T-helper 2 cell treated with Interferon-gamma antibody and Interleukin-4, amounts not matched to agents 100 ng/mL and 5 ng/mL, for 36 hours (primary cell): ENCODE measurements at regions not wholly inside any gene's neighbourhood (a gene's known extent, or its start where the extent isn't known, plus 50 kb on each side); places are given as distances from the start of the nearest gene placed in this dataset.
"Not testable (repeated sequence)": the region's sequence is repeated elsewhere in the genome, so short reads cannot be mapped to it uniquely, and the experiment has no call there.

Source experiments
- intact Hi-C: fragments of 100-400 bp; cut with micrococcal nuclease; formaldehyde crosslinking; loops from one replicate; pipeline ENCODE4 v1.15.1; 2023

DNA sequence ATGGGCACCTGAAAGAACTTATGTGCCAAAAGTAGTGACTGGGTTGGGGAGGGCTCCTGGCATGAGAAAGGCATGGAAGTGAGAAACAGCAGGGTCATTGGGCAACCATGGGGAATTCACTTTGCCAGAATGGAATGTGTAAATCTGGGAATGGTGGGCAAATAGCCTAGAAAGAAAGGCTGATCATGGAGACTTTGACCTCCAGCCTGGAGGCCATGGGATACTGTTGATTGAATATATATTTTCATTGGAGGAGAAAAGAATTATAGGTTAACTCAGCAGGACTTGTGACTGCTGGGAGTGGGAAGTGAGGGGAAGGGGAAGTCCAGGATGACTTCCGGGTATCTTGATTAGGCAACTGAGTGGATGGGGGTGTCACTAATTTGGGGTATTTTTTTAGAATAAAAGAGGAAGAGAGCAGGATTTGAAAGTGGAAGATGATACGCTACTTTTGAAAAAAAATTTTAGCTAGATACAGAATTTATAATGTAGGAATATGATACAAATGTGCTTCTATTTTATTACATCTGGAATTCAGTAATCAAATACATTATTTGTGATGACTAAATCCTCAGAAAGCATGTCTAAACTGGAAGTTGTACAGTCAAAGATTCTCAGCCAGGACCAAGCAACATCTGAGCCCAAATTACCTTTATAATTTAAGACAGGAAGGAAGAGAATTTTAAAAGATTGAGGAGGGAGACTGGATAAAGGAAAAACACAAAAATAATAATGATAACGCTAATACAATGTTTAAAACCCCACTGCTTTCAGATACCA is 116.2 kb downstream of the GATA6 start:
- intact Hi-C loops, result no loop called here

DNA sequence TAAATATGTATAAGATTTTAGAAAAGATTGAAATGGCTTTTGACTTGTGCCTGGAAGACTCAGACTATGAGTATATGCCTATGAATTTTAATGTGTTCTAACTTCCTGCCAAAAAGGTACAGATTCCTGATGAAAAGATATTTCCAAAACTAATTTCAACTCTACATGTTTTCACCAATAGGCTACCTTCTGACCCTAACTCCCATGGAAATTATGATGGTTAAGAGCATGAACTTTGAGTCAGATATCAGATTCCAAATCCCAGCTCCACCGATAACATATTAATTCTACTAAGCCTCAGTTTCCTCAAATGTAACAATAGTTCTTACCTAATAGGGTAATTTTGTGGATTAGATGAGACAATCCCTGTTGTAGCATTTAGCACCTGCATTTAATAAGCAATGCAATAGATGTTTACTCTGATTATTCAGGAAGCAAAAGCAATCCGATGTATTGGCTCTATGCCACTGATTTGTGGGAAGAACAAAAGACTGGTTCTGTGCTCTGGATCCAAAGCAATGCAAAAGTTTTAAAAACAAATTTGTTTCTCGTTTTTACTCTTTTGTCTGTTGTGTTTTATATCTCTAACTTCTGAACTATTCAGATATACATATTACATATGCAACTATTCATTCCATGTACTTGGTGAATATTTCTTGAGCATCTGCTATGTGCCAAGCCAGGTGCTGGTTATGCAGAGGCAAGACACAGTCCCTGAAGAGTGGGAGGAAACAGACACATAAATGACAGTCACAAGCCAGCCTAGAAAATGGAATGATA is 115.4 kb downstream of the GATA6 start:
- intact Hi-C loops, result no loop called here

DNA sequence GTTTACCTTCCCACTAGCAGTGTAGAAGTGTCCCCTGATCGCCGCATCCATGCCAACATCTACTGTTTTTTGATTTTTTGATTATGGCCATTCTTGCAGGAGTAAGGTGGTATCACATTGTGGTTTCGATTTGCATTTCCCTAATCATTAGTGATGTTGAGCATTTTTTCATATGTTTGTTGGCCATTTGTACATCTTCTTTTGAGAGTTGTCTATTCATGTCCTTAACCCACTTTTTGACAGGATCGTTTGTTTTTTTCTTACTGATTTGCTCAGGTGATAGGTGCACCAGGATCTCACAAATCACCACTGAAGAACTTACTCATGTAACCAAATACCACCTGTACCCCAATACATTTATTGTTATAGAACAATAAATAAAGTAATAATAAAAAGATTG is 114.5 kb downstream of the GATA6 start:
- intact Hi-C loops, result not testable (repeated sequence)

DNA sequence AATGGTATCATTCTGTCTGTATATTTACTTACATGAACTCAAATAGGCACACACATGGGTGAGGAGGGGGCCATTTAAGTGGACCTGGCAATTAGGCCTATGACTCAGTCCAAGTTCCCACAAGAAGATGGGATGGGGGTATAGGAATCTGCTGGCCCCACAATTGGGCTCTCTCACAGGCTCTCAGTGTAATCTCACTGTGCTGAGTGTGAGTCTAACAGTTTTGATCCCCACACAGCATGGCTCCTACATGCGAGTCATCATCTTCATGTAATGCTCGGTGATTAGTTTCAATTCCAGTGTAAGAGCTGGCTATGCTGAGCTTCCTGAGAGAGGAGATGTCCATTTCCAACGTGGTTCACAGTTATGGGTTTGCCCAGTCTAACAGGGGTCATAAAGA is 114.0 kb downstream of the GATA6 start:
- intact Hi-C loops, result no loop called here

DNA sequence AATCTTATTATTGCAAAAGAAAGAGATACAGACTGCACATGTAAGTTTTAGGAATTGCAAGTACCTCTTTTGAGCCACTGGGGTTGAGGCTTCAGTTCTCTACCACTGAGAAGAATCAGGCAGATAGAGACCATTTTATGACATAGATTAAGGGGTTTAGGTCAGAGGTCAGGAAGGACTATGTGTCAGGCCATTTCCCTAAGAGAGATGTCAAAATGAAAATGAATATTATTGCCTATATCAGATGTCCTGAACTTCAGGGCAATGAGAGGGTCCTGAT is 113.7 kb downstream of the GATA6 start:
- intact Hi-C loops, result no loop called here

DNA sequence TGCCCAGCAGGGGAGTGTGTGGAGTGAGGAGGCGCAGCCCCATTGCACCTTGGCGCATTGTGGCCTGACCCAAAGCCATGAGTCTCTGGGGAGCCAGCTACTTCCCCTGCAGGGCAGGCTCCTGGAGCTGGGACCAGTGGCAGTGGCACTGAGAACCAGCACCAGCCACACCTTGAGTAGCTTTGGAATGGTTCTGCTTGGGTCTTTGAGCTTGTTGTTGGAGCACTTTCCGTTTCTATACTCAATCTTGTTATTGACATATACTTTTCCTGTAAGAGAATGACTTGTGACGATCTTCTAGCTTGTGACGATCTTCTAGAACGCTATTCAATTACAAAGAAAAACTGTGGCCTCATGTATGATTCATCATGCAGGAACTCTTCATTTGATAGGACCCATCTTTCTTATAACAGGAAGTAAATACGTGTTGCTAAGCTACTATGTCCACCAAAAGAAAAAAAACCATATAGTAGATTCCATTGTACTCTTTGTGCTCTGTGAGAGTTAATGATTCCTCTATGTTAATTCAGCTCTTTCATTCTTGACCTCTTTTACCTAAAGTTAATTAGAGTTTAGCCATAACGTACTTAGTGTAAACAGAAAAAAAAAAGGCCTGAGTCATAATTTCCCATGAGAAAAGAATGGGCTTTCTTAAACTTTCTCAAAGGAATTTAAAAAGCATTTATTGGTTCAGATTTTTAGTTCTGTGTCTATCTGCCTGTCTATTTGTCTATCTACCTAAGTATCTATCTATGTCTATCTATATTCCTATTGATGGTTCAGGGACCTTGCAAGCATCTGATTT is 113.1 kb downstream of the GATA6 start:
- intact Hi-C loops, result no loop called here

DNA sequence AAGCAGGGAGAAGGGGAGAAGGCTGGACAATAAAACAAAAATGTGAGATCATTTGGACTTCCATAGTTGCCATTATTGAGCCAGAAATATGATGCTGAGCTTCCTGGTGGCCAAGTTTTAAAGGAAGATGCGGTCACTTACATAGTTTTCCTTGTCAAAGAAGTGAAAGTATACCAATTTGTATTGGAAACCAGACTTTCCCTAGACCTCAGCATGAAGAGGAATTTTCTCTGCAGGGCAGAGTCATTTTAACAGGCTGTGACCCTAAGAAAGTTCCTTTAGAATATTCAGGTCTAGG is 111.0 kb downstream of the GATA6 start:
- intact Hi-C loops, result no loop called here

DNA sequence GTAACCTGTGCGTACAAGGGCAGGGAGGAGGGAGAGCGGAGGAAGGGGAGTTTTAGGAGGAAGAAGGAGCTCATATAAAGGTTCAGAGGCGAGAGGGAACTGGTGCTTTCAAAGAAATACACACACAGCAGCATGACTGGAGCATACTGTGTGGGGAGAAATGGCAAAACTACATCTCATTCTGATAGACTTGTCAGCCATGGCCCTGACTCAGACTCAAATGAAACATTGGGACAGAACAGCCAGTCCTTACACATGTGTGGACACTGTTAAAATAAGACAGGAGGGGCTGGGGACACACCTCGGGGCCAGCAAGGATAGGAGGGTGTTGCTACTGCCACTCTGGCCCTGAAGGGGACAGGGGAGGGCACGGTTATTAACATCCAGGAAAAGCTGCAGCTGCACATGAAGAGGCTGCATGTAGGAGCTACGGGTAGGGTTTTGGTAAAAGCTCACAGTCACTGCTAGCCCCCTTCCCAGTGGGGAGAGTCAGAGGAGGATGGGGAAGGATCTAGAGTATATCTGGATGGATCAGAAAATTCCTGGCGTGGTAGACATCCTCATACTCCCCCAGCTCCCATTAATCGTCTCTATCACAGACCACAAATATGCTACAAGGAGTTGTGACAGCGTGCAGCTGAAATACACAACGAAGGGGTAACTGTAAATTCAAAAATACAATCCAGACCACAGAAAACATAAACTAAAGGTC is 110.5 kb downstream of the GATA6 start:
- intact Hi-C loops, result no loop called here

DNA sequence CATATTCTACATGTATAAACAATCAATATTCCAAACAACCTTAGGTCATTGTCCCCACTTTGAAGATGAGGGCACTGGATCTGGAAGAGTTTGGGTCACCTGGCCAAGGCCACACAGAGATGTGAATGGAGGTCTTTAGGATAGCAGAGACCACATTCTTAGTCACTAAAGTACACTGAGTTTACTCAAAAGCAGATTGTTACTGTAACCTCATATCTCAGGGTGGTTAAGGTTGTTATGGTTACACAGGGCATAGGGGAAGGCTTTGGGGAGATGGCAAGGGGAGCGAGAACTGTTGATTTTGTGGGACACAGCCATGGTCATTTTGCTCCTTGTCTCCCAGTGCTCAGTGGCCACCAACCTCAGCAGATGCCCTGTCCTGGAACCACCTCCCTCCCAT is 109.4 kb downstream of the GATA6 start:
- intact Hi-C loops, result no loop called here

DNA sequence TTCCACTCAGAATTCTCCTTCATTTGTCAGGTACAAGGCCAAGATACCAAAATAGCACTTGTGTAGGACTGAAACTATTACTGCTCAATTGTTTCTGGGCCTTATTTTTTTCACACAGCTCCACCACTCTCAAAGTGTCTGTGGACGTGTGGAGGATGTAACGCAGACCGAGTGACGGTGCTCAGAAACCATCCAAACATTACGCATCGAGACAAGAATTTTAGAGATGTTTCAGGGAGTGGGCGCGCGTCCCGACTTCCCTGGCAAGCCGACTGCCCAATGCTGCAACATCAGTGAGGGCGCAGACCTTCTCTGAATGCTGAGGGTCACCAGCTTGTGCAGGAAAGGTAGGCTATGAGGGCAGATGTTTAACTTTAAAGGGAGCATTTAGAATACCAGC is 108.4 kb downstream of the GATA6 start:
- intact Hi-C loops, result no loop called here

DNA sequence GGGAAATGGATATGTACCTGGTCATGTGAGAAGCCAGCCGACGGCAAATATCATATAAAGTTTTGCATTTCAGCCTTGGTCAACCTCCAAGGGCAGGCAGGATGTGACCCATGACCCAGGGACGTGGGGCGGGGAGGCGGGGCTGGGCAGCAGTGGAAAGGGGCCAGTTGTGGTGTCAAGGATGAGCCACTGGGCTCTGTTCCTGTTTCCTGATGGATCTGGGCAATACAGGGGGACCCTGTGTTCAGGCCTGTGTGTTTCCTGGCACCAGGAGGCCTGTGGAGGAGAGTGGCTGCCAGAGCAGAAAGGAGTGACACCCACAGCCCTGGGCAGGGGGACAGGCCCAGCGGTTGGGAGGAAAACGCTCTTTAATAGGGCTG is 106.9 kb downstream of the GATA6 start:
- intact Hi-C loops, result no loop called here

DNA sequence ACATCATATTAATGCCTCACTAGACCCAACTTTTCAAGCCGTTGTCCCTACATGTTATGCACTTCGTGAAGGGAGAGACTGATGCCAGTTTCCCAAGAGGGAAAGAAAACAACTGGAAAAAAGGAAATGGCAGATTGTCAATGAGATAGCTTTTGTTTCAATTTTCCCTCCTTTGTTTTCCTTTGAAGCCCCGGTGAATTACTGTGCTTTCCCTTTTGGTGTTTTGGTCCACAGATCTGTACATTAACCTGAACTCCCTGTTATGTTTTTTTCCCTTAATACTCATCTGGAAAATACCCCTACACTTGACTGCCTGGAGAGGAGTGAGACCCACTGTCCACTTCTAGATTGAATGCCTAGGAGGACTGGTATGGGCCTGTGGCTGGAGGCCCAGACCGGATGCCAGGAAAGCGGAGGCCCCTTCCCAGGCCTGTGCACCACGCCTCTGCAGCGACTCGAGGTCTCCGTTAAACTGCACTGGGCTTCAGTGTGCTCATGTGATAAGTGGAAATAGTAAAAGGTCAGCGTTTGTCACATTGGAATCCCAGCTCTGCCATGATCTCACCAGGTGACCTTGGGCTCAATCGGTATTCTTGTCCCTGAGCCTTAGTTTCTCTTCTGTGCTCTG is 106.4 kb downstream of the GATA6 start:
- intact Hi-C loops, result no loop called here

DNA sequence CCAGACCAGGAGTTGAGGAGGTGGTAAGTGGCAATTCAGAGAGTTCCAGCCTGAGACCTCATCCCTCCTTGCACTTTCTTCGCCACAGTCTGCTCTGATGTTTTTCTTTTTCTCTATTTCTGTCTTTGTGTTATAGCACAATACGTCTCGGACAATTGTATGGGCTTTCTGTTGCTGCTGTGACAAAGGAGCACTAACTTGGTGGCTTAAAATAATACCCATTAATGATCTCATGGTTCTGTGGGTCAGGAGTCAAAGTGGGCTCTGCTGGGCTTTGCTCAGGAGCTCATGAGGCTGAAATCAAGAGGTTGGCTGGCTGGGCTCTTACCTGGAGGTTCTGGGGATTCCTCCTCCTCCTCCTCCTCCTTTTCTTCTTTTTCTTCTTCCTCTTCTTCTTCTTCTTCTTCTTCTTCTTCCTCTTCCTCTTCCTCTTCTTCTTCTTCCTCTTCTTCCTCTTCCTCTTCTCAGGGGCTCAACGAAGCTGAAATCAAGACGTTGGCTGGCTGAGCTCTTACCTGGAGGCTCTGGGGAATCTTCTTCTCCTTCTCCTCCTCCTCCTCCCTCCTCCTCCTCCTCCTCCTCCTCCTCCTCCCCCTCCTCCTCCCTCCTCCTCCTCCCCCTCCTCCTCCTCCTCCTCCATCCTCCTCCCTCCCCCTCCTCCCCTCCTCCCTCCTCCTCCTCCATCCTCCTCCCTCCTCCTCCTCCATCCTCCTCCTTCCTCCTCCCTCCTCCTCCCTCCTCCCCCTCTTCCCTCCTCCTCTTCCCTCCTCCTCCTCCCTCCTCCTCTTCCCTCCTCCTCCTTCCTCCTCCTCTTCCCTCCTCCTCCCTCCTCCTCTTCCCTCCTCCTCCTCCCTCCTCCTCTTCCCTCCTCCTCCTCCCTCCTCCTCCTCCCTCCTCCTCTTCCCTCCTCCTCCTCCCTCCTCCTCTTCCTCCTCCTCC is 104.0 kb downstream of the GATA6 start:
- intact Hi-C loops, result no loop called here

DNA sequence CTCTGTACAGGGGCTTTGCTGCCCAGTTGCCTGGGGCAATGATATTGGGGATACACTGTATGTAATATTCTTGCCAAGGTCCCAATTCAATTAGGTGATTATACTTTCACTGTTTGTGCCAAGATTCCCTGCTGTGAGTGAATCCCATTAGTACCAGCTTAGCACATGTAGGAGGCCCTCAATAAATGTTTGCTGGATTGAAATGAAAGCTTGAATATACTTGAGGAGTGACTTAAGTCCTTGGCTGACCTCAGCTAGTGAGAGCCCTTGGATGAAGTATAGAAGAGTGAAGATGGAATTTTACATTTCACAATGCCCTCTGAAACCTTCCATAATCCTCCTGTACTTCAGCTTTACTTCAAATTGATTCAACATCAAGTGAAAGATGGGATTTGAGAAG is 102.9 kb downstream of the GATA6 start:
- intact Hi-C loops, result no loop called here

DNA sequence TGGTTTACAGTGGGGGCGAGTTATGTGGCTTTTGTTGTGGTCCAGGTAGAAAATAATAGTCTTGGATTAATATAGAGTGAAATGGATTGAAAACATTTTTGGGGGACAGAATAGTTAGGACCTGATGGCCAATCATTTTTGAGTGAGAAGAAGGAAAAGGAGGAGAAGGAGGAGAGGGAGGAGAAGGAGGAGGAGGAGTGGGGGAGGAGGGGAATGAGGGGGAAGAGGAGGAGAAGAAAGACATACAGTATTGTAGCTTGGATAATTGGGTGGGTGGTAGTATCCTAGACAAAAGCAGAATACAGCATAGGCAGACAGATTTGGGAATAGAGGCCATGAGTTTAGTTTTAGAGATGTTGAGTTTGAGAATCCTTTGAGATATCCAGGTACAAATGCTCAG is 101.6 kb downstream of the GATA6 start:
- intact Hi-C loops, result no loop called here

DNA sequence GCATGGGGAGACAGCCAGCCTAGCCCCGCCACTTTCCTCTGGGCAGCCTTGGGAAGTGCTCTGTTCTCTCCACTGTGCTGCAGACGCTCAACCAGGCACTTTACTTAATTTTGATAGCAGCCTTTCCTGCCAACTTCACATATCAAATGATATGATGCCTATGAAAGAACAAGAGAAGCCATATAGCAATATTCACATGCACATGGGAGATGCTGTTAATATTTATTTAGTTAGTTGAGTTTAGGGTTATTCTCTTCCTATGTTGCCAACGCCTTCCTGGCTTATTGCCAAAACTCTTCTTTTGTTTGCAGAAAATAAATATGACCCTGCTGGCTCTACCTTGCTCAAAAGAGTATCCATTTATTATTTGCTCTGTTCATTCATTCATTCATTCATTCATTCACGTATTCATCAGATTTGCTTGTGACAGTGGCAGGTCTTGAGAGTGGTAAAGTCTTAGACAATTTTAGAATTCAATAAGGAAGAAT is 99.3 kb downstream of the GATA6 start:
- intact Hi-C loops, result no loop called here

DNA sequence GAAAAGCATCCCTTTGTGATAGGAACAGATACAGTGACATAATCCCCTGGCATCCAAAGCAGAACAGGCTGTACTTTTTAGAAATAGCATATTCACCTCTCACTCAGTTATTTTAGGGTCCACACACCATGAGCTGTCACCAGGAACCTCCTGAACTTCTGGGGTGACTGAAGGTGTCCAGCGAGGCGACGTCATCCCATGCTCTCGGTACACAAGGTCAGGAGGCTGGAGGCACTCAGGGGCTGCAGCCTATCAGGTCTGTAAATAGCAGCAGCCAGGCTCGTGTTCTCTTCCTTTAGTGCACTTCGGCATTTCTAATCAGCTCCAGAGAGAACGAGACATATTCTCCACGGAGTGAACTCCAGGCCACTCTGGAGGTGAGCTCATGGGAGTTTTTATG is 98.3 kb downstream of the GATA6 start:
- intact Hi-C loops, result no loop called here

DNA sequence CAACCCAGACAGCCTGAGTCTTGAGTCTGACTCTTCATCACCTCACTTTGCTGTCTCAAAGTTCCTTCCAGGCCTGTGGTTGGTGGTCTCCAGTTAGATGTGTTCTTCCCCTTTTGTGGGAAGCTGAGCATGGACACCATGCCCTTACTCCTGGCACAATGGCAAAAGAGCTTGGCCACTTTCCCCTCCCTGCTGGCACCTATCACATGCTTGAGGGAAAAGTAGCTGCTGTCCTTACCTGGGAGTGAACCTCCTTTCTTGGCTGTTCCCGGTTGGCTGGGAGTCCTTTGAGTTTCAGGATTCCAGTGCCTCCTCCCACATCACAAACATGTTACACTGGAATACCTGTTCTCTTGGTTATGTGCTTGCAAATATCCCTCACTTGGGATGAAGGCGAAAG is 97.8 kb downstream of the GATA6 start:
- intact Hi-C loops, result no loop called here

DNA sequence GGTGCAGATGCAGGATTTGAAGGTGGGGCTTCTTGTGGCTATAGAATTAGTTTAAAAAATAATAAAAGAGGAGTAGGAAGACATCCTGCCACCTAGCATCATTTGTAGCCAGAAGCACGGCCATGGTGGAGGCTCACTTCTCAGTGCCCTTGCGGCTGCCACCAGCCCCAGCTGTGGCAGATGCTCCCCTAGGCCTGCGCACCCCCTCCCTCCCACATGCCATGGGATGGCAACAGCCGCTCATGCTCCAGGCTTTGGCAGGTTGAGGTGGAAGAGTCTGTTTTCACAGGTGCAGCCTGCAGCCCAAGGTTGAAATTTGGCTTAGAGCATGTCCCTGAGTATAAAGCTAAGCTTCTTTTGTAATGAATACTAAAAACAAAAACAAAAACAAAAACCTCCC is 96.4 kb downstream of the GATA6 start:
- intact Hi-C loops, result no loop called here

DNA sequence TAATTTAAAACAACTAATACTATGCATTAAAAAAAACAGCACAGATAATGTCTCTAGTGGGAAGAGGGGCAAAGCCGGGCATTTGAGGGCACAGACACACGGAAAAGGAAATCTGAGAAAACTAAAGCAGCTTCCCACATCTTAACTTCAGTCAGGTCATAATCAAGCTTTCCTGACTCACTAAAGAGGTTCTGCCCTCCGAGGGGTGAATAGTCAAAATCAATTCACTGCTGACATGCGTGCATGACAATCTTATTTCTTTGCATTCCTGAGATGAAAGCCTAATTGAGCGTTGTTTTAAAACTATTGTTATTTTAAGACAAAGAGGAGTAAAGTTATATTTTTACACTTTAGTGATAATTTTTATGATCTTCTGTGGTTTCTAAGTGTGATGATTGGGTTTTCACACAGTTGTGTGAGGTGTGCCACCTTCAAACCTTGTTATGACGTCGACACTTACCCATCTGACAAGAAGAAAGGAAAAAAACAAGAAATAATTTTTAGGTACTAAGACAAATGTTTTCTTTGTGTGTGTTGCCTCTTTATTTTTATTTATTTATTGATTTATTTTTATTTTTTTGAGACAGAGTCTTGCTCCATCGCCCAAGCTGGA is 90.9 kb downstream of the GATA6 start:
- intact Hi-C loops, result no loop called here
